ENCODE measurements at regions not wholly inside any gene's neighbourhood (a gene's known extent, or its start where the extent isn't known, plus 50 kb on each side); places are given as distances from the start of the nearest gene placed in this dataset.

DNA sequence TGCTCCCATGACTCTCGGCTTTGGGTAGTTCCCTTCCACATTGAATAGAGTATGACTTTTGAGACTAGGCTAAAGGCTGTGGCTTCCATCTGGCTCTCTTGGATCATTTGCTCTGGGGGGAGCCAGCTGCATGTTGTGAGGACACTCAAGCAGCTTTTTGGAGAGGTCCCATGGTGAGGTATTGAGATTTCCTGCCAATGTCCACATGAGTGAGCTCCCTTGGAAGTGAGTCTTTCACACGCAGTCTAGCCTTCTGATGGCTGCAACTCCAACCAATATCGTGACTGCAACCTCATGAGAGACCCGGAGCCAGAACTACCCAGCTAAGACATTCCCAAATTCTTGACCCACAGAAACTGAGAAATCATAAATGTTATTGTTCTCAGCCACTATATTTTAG is 127.7 kb upstream of the KAZN start:
- no peak for DNase-seq

GRCh38 chr1:14474856-14475255 is 123.6 kb upstream of the KAZN start:
- no peak for DNase-seq

- DNase-seq, result no peak
Measured at GRCh38 chr1:14476170-14476955, 122.1 kb upstream of the KAZN start.

- no peak for DNase-seq
Measured at GRCh38 chr1:14478120-14478519, 120.4 kb upstream of the KAZN start.

DNA sequence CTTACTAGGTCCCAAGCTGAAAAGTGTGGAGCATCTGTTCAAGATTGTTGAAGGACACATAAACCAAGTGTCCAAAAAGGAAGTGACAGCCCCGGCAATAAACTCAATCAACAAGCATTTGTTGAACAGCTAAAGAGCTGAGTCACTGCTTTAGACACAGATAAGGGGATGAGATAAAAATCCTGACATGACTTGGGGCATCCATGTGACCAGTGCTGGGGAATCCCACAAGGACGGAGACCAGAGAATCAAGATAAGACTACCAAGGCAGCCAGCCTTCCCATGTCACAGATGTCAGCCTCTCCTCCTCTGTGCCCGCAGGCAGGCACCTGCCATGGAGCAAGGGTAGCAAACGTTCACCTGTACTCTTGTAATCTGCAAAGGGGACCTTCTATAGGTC is 118.6 kb upstream of the KAZN start:
- DNase-seq, result no peak

DNA sequence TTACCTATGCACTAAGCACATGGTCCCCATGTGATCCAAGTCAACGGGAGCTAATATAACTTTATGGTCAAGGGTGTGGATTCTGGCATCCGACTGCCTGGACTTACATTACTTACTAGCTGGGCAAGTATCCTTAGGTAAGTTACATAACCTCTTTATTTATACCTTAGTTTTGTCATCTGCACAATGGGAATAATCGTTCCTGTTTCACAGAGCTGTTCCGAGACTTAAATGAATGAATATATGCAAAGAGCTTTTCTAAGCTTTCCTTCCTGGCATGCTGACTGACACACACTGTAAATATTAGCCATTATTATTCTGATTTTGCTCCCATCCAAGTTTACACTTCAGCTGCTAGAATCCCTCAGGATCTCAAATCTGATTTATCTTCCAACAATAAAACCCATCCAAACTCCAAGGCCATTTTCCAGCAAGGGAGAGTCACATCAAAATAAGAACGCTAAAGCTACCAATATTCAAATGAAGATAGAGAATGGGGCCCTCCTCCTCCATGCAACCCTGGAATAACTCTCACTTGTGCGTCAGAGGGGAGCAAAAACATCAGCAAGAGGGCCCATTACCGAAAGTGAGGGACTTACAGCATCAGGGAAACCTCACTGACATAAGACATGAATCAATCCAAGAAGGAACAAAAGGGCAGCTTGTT is 115.6 kb upstream of the KAZN start:
- DNase-seq, result no peak

DNA sequence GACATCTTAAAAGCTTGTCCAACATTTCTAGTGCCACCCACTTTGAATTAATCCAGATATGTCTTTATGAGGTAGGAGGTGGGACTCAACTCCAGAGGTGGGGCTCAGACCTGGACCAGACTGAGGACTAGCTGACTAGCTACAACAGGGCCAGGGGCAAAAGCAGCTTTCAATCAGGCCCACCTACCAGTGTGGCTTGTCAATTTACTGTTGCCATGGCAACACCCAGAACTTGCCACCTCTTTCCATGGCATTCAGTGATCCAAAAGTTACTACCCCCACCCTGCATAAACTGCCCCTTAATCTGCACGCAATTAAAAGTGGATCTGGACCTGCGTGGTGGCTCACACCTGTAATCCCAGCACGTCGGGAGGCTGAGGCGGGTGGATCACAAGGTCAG is 113.2 kb upstream of the KAZN start:
- DNase-seq, result no peak

GRCh38 chr1:14486401-14487201 is 111.9 kb upstream of the KAZN start:
- no peak for DNase-seq

DNA sequence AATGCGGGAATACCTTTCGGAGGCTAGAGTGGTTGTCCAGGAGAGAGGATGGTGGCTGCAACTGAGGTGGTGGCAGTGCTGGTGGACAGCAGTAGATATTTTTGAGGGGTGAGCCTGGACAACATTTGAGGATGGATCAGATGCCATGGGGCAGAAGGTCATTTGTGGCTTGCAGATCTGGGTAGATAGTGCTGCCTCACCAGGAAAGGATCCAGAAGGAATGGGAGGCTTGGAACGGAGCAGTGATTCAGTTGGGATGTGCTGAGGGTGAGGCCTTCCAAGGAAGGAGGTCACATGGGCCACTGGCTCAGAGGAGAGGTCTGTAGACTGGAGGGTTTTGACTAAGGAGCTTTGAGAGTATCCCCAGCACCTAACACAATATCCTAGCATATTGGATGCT is 110.8 kb upstream of the KAZN start:
- DNase-seq, result no peak

DNA sequence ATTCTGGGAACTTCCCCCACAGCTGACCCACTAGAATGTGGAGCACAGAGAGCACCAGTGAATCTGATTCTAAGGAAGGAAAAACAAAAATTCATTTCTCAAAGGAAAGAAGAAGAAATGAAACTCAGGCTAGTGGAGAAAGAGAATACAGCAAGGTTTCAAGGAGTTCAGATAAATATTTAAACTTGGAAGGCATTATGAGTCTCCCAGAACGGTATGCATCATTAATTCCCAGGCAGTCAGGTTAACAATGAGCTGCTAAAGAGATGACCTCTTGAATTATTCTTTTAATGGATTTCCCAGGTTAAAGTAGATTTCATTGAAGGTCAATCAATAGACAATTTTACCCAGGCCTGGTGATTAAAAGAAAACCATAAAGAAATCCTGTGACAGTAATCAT is 103.6 kb upstream of the KAZN start:
- DNase-seq, result no peak

DNA sequence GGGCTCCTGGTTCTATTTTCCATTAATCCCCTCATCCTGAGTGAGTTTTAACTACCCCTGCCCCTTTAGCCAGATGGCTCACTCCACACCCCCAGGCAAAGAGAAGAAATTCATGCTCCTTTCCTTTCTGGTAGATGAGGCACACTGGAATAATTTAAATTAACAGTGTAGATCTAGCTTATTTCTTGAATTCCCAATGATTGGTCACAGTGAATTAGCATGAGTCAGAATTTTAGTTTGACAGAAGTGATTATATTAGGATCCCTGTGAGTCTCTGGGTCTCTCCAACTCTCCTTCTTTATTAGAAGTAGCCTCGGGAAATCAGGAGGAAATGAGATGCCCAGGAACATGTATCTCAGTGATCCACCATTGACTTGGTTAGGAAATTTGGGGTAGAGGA is 103.1 kb upstream of the KAZN start:
- DNase-seq, result no peak

DNA sequence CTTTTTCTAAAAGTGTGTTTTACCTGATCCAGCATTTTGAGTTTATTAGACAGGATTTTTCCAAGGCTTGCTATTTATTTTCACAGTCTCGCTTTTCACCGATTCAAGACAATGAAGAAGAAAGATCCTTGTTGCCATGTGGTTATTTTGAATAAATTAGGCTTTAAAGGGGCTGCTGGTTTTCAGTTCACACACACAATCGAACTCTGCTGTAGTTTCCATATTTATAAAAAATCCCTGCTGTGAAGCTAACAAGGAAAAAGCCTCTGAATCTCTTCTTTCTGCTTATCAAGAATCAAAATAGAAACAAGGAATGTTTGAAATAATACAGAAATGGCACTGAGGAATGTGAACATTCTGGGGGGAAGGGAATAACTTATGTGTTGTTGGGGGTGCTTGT is 102.5 kb upstream of the KAZN start:
- no peak for DNase-seq

DNA sequence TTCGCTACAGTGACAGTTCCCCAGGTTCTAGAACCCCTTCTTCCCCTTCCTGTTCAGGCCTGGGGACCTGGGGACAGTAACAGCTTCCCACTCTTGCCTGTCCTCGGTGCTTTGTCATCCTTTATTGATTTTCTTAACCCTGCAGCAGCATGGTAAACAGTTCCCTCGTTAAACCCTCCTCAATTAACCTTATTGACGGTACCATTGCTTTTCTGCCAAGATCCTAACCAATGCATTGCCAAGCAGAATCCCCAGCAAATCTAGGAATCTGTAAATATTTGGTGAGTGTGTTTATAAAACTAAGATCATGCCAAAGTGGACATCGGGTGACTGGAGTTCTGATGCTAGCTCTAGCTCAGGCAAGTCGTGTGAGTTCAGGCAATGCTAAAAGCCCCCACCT is 99.6 kb upstream of the KAZN start:
- no peak for DNase-seq

DNA sequence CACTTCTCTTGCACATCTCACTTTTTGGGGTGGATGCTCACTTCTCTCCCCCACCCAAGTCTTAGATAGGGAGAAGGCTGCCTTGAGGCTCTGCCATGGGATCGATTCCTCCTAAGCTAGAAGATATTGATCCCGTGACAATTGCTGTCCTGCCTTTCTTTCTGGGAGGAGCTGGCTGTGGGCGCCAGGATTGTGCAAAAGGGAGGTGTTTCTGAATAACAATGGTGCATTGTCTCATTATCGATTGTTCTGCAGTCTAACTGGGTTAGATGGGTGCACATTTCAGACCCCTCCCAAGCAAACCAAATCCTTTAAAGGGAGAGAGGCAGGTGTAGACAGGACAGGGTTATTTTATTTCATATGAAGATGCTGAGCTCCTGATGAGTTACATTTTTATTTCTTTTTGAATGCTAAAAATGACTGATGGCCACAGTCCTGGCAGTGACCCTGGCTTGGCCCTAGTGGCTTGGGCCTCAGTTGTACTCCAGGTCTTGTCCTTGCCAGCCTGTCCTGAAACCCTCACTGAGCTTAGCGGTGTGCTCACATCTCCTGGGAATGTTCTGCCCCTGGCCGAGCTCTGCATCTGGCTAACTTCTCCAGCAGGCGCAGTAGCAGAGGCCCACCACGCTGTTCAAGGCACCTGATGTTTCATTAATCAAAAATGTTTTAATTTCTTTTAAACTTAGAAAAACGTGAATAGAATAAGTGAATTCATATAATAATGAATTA is 99.0 kb upstream of the KAZN start:
- no peak for DNase-seq

DNA sequence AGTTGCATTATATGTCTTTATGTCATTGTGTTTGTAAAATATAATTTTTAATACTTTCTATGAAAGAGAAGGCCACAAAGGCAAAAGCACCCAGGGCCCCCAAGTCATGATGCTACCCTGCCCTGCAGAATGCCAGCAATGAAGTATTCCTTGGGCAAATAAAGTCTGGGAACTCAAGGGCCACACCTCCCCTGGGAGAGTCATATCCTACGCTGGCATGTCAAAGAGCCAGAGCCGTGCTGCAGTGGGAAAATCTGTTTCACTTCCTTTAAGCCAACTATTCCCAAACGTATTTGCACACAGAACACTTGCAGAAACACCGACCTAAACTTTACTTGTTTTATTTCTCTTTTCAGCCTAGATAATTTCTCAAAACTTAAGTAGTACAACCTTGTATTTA is 98.4 kb upstream of the KAZN start:
- no peak for DNase-seq

DNA sequence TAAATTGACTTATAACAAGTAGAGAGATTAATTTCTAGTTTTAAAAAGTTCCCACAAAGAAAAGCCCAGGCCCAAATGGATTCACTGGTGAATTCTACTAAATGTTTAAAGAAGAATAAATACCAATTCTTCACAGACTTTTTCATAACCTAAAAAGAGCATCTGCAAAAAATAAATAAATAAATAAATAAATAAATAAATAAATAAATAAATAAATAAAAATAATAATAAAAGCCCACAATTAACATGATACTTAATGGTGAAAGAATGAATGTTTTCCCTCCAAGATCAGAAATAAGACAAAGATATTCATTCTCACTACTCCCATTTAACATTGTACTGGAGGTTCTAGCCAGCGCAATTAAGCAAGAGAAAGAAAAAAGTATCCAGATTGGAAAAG is 97.6 kb upstream of the KAZN start:
- no peak for DNase-seq

DNA sequence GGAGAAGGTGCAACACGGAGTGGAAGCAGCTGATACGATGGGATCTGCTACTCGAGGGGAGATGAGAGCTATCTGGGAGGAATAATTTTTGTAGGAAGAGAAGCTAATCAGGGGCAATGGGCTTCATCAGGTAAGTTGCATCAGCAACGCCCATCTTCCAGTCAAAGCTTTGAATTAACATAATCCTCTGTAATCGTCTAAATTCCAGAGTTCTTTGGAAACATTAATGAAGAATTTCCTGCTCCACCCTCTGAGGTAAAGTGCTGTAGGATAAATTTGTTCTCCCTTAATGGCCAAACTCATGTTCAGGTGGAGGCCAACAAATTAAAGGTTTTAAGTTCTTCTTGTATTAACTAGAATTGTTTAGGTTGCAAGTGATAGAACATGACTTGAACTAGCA is 94.0 kb upstream of the KAZN start:
- DNase-seq, result no peak

- DNase-seq, result no peak
Measured at GRCh38 chr1:14506471-14507255, 91.8 kb upstream of the KAZN start.

- no peak for DNase-seq
Measured at GRCh38 chr1:14507262-14507661, 91.2 kb upstream of the KAZN start.

DNA sequence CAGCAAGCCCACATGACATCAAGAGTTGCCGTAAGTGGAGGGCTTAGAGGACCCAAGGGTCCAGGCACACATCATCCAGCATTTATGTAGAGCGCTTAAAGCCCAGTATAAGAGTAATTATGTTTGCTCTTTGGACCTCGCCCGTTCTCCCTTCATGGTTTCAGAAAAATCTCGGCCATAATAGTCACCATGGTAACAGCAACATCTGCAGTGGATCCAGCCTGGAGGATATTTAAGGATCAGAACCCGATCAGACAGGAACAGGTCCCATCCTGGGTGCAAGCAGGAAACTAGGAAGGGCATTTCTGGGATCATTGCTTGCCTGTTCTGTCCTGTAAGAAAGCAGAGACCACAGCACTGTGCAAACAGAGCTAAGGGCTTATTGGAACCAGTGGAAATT is 89.9 kb upstream of the KAZN start:
- no peak for DNase-seq

- DNase-seq, result no peak
Measured at GRCh38 chr1:14511166-14511680, 87.3 kb upstream of the KAZN start.
